ENCODE measurements at regions not wholly inside any gene's neighbourhood (a gene's known extent, or its start where the extent isn't known, plus 50 kb on each side); places are given as distances from the start of the nearest gene placed in this dataset.

- TF ChIP-seq CTCF (conservative IDR thresholded peaks at IDR 0.05; ENCODE audit: low read depth, low read length) (no peak), EZH2 (IDR thresholded peaks at IDR 0.05; ENCODE audit: low read length, unreplicated experiment) (no peak)
Measured at GRCh38 chr2:126220331-126220730, 435.6 kb upstream of the GYPC start.
